HG03521 (cell line): ENCODE measurements at regions not wholly inside any gene's neighbourhood (a gene's known extent, or its start where the extent isn't known, plus 50 kb on each side); places are given as distances from the start of the nearest gene placed in this dataset.
"Not testable (repeated sequence)": the region's sequence is repeated elsewhere in the genome, so short reads cannot be mapped to it uniquely, and the experiment has no call there.

ENCODE experiments used
- ATAC-seq: cut with Tn5 transposase; IDR thresholded peaks from one replicate; pipeline ENCODE4 v1.9.1; 2021; ENCODE audit warnings: mild to moderate bottlenecking, moderate library complexity; ENCODE audit not compliant: unreplicated experiment

DNA sequence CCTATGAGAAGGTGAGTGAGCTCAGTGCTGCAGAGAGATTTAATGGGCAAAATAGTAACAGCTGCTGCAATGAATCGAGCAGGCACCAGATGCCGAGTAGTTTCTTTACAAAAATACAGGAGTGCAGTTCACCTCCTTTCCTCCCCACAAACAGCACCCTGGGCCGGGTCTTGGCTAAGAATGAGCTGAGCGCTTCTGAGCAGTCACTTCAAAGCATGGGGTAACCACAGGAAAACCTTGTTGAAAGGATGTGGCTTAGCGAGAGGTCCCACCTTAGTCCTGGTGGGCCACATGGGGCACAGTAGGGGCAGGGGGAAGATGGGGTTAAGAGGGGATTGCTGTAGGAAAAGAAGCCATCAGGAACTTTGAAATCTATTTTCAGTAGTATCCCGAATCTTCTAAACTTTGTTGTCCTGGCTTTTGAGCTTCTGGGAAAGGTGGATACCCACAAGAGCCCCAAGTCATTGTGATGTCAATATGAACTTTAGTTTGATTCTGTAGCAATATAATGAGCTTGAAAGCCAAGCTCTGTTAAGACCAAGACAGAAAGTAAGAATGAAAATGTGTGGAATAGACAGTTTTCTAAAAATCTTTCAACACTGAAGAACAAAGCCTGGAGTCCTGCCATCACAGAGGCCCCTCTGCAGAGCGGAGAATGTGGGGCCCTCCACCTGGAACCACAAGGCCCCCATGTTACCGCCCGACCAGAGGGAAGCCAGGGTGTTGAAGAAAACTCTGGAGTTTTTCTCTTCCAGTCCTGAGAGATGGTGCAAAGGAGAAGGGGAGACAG, 101.0 kb upstream of the ZNF236 start:
- no peak for ATAC-seq

GRCh38 chr18:76720683-76721082, 101.7 kb upstream of the ZNF236 start:
- ATAC-seq = no peak

DNA sequence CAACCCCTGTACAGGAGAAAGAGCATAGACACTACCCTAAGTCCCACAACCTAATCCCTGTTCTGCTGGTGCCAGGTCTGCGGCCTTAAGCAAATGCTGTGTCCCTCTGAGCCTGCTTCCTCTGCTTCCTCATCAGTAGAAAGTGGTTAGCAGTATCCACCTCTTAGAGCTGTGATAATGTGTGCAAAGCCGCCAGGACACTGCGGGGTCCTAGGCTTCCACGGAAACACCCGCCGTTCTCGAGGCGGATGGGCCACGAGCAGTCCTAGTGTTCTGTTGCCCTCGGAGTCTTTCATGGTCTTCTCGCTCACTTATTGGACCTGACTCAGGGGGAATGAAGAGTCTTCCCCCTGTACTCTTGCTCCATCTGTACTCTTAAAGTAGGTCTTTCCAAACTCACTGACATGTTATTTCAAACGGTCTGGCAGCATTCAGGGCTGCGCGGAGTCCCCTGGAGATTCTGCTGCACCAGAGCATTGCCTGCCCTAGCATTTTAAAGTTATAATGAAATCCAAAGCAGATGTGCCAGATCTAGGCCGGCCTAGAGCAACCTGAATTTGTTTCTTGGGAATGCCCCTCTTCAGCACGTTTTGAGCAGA, 107.2 kb upstream of the ZNF236 start:
- no peak for ATAC-seq

DNA sequence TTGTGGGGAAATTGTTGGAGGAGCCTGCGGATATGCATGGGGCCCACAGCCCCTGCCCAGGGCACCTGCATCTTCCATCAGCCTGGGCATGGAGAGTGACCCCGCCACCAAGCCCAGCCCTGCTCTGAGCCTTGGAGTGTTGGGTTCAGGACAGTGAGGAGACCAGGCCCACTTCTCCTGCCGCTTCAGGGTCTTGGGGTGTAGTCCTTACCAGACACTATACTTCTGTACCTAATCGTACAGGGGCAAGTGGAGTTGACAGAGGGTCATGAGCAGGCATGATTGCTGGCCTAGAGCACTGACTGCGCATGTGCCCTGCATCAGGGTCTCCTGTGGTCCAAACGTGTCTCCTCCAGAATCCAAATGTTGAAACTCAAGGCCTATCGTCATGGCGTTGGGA, 108.9 kb upstream of the ZNF236 start:
- no peak for ATAC-seq

- no peak for ATAC-seq
These were observed 109.7 kb upstream of the ZNF236 start for GRCh38 chr18:76712511-76713140.

- no peak for ATAC-seq
These were observed 111.5 kb upstream of the ZNF236 start for GRCh38 chr18:76710646-76711520.

DNA sequence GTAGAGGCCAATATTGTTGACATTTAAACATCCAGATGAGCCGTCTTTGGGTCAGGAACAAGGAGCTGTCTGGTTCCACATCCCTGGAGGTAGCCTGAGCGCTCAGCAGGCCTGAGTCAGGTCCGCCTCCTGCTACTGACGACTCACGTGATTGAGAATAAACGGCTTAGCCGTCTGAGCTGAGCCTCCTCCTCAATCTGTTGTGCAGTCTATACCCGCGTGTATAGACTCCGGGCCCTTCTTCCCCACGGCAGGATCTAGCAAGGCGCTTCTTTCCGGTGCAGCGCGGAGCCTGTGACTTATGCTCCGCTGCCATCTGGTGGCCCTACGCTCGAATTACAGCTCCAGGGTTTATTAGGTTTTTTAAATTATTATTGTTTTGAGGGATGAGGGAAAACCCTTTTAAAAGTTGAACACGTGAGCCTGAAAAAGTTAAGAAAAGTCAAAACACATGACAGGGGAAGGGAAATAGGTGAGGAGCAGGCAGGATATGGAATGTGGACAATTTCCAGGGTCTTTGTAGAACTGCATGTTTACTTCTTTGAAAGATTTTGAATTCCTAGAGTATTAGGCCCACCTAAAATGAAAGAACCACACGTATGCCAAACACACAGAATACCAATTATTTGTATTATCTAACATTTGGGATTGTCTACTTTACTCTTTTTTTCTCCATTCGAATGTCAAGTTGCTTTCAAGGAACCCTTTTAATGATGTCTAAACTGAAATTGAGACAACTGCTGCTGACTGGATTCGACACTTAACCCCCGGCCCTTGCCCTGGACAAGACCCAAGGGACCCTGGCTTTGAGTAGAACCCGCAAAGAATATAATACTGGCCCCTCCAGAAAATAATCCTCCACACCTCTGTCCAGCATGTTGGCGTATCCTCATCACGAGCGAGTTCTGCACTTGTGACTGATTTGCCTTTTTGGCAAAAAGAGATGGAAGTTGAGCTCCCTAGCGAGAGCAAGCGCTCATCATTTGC, 112.4 kb upstream of the ZNF236 start:
- peak; percentile 77 for ATAC-seq

- ATAC-seq = no peak
These were observed 113.5 kb upstream of the ZNF236 start for GRCh38 chr18:76708722-76709353.

GRCh38 chr18:76708071-76708721, 114.2 kb upstream of the ZNF236 start:
- no peak for ATAC-seq

GRCh38 chr18:76707534-76707933, 114.8 kb upstream of the ZNF236 start:
- ATAC-seq = no peak

GRCh38 chr18:76704589-76704988, 117.8 kb upstream of the ZNF236 start:
- not testable (repeated sequence) for ATAC-seq

DNA sequence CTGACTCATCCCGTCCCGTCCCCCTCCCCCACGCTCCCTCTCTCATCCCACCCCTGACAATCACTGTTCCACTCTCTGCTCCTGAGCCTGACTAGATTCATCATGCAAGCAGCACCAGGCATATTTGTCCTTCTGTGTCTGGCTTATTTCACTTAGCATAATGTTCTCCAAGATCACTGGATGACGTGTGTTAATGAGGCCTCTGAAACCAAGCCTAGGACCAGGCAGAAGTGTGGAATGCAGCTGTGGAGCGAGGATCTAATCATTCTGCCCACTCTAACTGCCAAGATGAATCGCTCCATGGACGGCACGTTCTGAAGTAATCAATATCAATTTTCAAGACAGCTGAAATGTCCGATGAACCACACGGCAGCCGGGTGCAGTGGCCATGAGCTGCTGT, 122.4 kb upstream of the ZNF236 start:
- ATAC-seq = no peak

DNA sequence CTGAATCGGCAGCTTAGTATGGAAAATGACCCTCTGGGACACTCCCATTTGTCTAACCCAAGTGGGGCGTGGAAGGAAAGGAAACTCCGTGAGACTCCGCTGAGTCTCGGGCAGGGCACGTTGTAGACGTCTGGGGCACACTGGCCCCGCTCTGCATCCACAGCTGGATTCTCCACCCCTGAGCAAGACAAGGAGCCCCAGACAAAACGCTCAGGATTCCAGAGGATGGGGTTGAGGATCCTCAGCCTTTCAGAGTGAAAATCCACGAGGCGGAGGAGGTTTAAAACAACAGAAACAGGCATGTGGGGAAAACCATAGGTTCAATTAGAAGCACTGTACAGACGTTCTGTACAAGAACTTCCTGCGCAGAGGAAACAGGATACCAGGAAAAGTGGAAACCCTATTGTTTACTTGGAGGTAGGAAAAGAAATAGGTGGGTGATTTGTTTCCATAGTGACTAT, 124.9 kb upstream of the ZNF236 start:
- ATAC-seq = no peak

DNA sequence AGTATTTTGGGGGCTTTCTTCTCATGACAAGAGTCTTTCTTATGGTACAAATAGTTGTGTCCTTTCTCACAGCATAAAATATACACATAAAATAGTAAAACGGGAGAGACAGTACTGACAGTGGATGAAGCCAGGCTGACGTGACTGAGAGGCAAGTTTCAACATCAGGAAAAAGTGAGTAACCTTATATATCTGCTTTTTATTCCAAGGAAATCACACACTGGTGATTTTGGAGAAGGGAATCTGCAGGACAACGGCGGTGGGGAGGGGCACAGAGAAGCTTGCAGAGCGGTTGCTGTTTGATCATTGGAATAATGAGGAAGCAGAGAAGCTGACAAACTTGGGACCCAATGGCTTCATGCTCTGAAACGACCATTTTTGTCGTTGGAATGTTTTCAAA, 130.6 kb upstream of the ZNF236 start:
- ATAC-seq = no peak

DNA sequence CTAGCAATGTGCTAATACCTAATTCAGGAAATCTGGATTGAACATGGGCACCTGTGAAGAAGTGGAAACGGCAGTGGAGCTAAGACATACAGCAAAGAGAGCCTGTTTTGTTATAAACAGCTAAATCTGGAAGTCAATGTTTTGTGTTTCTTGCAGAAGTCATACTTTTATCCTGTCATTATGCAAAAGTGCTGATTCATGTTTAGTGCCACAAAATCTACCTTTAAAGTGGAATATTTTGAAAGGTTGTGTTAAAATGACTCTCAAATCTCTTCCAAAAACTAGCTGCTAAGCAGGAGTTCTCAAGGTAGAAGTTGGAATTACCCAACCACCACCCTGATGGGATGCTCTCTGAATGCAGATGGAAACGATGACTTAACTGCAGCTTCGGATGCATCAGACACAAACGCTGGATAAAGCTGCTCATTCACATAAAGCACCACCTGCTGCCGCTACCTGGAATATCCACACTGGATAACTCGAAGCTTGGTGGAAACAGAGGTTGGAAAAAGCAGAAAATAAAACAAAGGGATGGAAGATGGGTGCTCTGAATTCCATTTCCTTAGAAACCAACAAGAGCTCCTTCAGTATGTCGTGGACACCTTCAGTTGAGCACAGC, 132.6 kb upstream of the ZNF236 start:
- ATAC-seq = no peak

DNA sequence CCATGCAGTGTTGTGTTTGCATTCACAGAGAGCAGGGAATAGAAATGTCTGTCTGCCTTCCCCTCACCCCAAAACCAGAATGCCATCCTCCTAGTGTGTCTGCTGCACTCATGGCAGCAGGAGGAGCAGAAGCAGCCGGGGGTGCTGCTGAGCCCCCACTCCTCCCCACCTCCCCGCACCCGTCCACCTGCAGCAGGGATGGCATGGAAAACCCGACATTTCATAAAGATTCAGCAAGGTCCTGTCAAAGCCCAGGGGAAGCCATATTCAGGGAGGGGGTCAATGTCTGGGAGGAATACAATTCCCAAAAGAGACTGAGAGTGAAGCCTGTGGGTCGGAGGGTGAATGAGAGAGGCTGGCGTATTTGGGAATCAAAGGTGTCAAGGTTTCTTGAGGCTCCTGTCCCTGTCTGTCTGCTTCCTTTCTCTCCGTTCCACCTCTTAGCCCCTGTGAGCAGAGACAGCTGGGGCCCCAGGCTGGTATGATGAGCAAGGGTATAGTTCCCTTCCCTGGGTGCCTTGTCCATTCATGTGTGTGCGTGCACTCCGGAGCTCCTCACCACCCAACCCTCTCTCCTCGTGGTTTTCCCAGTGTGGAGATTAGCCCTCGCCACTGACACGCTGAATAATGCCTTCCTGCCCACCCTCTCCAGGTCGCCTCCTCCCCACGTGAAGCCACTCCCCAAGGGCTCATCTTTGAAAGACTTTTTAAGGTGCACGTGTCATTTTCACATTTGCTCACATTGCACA, 133.5 kb upstream of the ZNF236 start:
- ATAC-seq = no peak

DNA sequence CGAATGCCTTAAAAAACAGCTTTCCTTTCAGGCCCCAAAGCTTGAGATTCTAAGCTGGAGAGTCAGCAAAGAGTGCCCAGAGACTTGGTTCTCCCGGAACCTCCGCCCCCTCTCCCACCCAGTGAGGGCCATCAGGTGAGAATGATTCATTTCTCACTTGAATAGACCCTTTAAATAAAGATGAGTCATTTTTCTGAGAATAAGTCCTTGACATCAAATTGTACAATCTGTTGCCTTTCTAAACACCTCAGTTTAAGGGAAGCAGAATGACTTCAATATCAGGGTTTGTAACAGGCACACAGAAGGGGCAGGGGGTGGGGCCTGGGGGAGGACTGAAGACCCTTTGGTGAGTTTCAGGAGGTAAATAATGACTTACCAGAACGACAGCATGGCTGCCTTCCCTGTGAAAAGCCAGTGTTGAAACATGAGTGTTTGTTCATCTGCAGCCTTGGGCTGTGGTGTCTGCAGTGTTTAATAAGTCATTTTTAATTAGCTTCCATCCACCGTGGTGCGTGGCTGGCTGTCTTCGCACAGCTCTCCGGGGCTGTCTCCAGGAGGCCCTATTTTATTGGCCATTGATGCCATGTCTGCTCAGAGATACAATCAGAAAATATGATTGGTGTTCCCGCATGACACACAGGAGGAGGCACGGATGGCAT, 134.9 kb upstream of the ZNF236 start:
- ATAC-seq = no peak
